ENCODE measurements at regions not wholly inside any gene's neighbourhood (a gene's known extent, or its start where the extent isn't known, plus 50 kb on each side); places are given as distances from the start of the nearest gene placed in this dataset.

DNA sequence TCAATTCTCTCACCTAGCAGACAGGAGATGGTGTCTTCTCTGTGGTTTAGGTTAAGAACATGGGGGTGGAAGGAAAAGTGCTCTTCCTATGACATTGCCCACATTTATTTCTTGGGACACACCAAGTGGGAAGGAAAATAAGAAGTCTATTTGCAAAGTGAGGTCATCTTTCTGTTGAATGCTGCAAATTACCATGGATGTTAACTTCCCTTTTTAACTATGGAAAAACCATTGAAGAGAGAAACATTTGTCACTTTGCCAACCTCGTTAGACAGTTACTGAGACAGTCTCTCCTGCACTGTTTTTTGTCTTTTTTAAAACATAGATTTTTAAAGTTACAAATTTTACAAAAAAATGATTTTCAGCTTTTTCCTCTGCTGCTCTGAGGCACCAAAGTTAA, 72.8 kb upstream of the BEND4 start:
- TF ChIP-seq, protein P1, sequence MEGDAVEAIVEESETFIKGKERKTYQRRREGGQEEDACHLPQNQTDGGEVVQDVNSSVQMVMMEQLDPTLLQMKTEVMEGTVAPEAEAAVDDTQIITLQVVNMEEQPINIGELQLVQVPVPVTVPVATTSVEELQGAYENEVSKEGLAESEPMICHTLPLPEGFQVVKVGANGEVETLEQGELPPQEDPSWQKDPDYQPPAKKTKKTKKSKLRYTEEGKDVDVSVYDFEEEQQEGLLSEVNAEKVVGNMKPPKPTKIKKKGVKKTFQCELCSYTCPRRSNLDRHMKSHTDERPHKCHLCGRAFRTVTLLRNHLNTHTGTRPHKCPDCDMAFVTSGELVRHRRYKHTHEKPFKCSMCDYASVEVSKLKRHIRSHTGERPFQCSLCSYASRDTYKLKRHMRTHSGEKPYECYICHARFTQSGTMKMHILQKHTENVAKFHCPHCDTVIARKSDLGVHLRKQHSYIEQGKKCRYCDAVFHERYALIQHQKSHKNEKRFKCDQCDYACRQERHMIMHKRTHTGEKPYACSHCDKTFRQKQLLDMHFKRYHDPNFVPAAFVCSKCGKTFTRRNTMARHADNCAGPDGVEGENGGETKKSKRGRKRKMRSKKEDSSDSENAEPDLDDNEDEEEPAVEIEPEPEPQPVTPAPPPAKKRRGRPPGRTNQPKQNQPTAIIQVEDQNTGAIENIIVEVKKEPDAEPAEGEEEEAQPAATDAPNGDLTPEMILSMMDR (IDR thresholded peaks at IDR 0.05) = no peak
- TF ChIP-seq POLR2A (IDR thresholded peaks at IDR 0.05) = no peak
